Ascending aorta (tissue), 2 donors: ENCODE measurements at regions not wholly inside any gene's neighbourhood (a gene's known extent, or its start where the extent isn't known, plus 50 kb on each side); places are given as distances from the start of the nearest gene placed in this dataset.

Experiments
- DNase-seq, 2 donors: peaks; one replicate each; pipeline ENCODE4 v3.0.0-alpha.2; 2019; ENCODE audit warnings: low spot score in 2 of 2
- H3K27ac ChIP-seq, 2 donors: fragments of 200-600 bp; sonication (generic); one replicate each; pipeline ENCODE4 v1.5.1; 2016 to 2017; ENCODE audit warnings: mild to moderate bottlenecking in 1 of 2
- H3K27me3 ChIP-seq: fragments of 200-600 bp; sonication (generic); one replicate; pipeline ENCODE4 v1.5.1; 2017
- H3K36me3 ChIP-seq, 2 donors: fragments of 200-600 bp; sonication (generic); one replicate each; pipeline ENCODE4 v1.5.1; 2016
- H3K4me1 ChIP-seq, 2 donors: fragments of 200-600 bp; sonication (generic); one replicate each; pipeline ENCODE4 v1.5.1; 2016 to 2017; ENCODE audit warnings: mild to moderate bottlenecking in 1 of 2
- H3K4me3 ChIP-seq, 2 donors: fragments of 200-600 bp; sonication (generic); one replicate each; pipeline ENCODE4 v1.5.1; 2016 to 2017; ENCODE audit warnings: mild to moderate bottlenecking in 1 of 2
- H3K9me3 ChIP-seq, 2 donors: fragments of 200-600 bp; sonication (generic); one replicate each; pipeline ENCODE4 v1.5.1; 2016
- CTCF ChIP-seq, 3 experiments: fragments of 200-600 bp in 2 of 3; fragments of 450-650 bp in 1 of 3; sonication (generic) in 2 of 3; IDR thresholded peaks; one replicate each; pipeline ENCODE4 v1.5.1; 2016 to 2019; ENCODE audit warnings: antibody characterized with exemption in 3 of 3, mild to moderate bottlenecking in 1 of 3, moderate library complexity in 1 of 3
- intact Hi-C: fragments of 100-400 bp; cut with DNase I; formaldehyde crosslinking; loops from one replicate; pipeline ENCODE4 v1.15.1; 2023

DNA sequence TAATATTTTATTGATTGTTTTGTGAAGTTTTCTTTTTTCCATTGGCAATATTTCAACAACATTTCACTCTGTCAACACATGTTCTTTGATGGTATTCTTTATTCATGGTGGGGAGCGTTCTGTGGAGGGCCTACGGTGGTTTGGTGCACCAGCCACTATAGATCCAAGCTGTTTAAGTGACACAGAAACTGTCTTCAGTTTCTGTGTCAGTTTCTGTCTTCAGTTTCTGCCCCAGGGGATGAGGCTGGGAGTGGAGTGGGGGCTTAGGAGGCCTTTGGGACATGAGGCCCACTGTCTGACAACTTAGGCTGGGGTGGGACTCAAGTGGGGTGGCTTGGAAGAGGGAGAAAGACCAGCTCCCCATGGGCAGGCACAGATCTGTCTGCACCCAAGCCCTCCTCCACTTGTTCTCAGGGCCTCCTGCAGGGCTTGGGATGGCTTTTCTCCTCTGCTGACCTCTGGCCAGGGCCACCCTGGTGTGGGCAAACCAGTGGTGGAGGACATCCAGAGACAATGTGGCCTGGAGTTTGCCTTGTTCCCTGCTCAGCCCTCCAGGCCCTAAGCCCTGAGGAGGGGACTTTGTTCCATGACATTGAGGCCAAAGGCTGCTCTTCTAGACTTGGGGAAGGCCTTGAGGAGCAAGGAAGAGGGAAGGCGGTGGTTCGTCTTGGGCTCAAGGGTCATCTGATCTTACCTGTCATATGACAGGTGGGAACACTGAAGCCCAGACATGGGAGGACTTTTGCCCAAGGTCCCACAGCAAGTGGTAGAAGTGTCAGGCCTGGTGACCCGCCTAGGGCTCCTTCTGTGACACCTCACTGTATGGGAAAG is 60.3 kb upstream of the SMAD6 start:
- Histone ChIP-seq H3K4me1 (peaks cover 0 to 8% of the 10 kb centered on the region in 2 donors), H3K9me3 (no peaks in the 10 kb centered on the region), H3K4me3 (no peak overlapping the region), H3K27ac (no peak overlapping the region), H3K36me3 (no peaks in the 10 kb centered on the region), H3K27me3 (no peaks in the 10 kb centered on the region)
- DNase-seq = no peak
- no peak for TF ChIP-seq CTCF (IDR thresholded peaks at IDR 0.05)
- intact Hi-C loops = no loop called here

- no peak for TF ChIP-seq CTCF (IDR thresholded peaks at IDR 0.05)
- Histone ChIP-seq H3K27ac (no peak overlapping the region), H3K27me3 (no peaks in the 10 kb centered on the region), H3K36me3 (no peaks in the 10 kb centered on the region), H3K4me3 (no peak overlapping the region), H3K4me1 (peaks cover 3 to 14% of the 10 kb centered on the region in 2 donors), H3K9me3 (no peaks in the 10 kb centered on the region)
- no peak for DNase-seq
- intact Hi-C loops = no loop called here
Observed at GRCh38 chr15:66642514-66642913, 59.5 kb upstream of the SMAD6 start.

DNA sequence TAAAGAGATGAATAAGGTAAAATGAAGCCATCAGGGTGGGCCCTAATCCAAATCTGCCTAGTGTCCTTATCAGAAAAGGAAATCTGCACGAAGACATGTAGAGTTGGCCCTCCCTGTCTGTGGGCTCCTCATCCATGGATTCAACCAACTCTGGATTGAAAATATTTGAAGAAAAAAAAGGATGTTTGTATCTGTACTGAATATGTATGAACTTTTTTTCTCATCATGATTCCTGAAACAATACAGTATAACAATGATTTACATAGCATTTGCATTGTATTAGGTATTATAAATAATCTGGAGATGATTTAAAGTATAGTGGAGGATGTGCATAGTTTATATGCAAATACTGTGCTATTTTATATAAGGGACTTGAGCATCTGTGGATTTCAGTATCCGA is 59.0 kb upstream of the SMAD6 start:
- no peak overlapping the region for H3K4me3 ChIP-seq
- no peaks in the 10 kb centered on the region for H3K27me3 ChIP-seq
- H3K36me3 ChIP-seq = no peaks in the 10 kb centered on the region
- TF ChIP-seq CTCF (IDR thresholded peaks at IDR 0.05) = no peak
- no peak for DNase-seq
- intact Hi-C loops = no loop called here
- H3K27ac ChIP-seq = no peak overlapping the region
- H3K4me1 ChIP-seq = peaks cover 3 to 15% of the 10 kb centered on the region in 2 donors
- no peaks in the 10 kb centered on the region for H3K9me3 ChIP-seq

DNA sequence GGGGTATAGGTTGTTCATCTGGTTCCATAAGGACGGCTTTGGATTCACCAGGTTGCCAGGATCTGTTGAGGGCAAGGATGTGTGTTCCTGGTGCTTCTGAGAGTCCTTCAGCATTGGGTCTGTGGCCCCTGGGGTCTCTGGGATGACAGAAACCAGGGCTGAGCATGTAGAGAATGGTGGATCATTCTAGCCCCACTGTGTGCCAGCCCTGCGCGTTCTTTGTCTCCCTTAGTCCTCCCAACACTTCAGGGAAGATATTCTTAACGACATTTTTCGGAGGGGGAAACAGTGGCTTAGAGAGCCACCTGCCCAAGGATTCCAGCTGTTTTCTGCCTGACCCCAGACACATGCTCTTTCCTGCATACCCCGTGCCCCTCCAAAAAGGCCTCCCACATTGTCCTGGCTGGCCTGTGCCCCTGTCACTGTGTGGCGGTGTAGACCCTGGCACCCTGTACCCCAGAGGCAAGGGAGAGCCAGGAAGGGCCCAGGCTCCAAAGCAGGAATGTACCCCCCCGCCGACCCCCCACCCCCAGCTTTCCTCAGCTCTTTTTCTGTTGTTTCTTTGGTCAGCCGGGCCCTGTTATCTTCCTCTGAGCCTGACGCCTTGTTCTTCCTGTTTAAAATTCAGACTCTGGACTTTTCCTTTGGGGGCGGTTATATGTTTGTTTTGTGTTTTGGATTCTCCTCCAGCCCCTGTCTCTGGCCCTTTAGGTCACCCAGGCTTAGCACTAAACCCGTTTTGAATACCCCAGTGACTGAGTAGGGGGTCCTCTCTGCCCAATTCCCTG is 57.8 kb upstream of the SMAD6 start:
- Histone ChIP-seq H3K27me3 (no peaks in the 10 kb centered on the region), H3K4me3 (no peak overlapping the region), H3K36me3 (no peaks in the 10 kb centered on the region), H3K4me1 (peaks cover 3 to 15% of the 10 kb centered on the region in 2 donors), H3K9me3 (no peaks in the 10 kb centered on the region), H3K27ac (peak overlapping the region; percentile 21 to 69)
- TF ChIP-seq CTCF (IDR thresholded peaks at IDR 0.05) = no peak
- intact Hi-C loops = no loop called here
- no peak for DNase-seq

GRCh38 chr15:66644869-66645268 is 57.2 kb upstream of the SMAD6 start:
- no peaks in the 10 kb centered on the region for H3K9me3 ChIP-seq
- no peak overlapping the region for H3K4me3 ChIP-seq
- H3K27ac ChIP-seq = peak overlapping the region; percentile 21 to 69
- intact Hi-C loops = loop anchor here (5.0 kb wide), 1 partner anchor 118 kb away; no protein-coding TSS in a partner anchor
- H3K4me1 ChIP-seq = peaks cover 3 to 15% of the 10 kb centered on the region in 2 donors
- no peaks in the 10 kb centered on the region for H3K27me3 ChIP-seq
- no peak for DNase-seq
- no peaks in the 10 kb centered on the region for H3K36me3 ChIP-seq
- TF ChIP-seq CTCF (IDR thresholded peaks at IDR 0.05) = no peak
